ENCODE measurements at regions not wholly inside any gene's neighbourhood (a gene's known extent, or its start where the extent isn't known, plus 50 kb on each side); places are given as distances from the start of the nearest gene placed in this dataset.
A peak's percentile ranks its signal among the peaks of the same experiment; 100 is the strongest.

DNA sequence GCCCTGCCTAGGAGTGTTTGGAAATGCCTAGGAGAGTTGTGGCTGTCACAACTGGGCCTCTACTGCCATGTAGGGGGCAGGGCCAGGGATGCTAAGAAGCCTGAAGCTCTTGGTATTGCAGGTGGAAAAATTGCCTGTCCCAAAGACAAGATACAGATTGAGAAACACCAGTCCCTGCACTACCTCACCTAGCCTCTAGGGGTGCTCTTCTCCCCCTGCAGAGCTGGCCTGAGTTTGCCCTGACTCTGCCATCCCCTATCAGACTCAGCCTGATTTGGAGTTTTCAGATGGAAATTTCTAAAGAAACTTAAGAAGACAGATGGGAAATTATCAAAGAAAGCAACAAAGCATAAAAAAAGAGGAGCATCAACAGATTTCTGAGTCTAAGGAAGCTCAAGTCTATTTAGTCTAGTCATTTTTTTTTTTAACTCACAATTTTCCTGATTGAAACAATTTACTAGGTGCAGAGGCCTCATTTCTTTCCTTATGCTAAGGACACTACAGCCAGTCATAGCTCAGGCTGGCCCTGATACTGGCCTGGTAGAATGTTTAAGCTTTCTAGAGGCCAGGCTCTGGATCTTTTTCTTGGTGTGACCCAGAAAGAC, 61.4 kb upstream of the LRRN2 start (continued):
- TF ChIP-seq, protein P1, sequence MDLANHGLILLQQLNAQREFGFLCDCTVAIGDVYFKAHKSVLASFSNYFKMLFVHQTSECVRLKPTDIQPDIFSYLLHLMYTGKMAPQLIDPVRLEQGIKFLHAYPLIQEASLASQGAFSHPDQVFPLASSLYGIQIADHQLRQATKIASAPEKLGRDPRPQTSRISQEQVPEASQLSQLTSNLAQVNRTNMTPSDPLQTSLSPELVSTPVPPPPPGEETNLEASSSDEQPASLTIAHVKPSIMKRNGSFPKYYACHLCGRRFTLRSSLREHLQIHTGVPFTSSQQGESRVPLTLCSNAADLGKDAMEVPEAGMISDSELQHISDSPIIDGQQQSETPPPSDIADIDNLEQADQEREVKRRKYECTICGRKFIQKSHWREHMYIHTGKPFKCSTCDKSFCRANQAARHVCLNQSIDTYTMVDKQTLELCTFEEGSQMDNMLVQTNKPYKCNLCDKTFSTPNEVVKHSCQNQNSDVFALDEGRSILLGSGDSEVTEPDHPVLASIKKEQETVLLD (IDR thresholded peaks at IDR 0.05), result no peak
- TF ChIP-seq BRF2 (IDR thresholded peaks at IDR 0.05; ENCODE audit: borderline replicate concordance, insufficient read depth, insufficient read length) (no peak), RCOR1 (IDR thresholded peaks at IDR 0.05; ENCODE audit: borderline replicate concordance in 1 of 2, low read depth in 2 of 2, low read length in 2 of 2) (peak in 1 of 2 experiments; percentile 54; a peak in 1 of 4 replicates), CREM (IDR thresholded peaks at IDR 0.05; ENCODE audit: low read depth) (0 out of 2 replicates have a peak, but pooled peaks have one; percentile 24), PURB (CRISPR knock-in tag; IDR thresholded peaks at IDR 0.05; ENCODE audit: low read depth) (no peak), GMEB1 (CRISPR knock-in tag; IDR thresholded peaks at IDR 0.05) (no peak), KLF16 (IDR thresholded peaks at IDR 0.05) (peak; percentile 58; the same call in 1 of the 2 replicates), CEBPG (CRISPR knock-in tag; IDR thresholded peaks at IDR 0.05) (peak; percentile 44; the same call in 1 of the 2 replicates), CEBPG (tag; conservative IDR thresholded peaks at IDR 0.05 in 1 of 2, IDR thresholded peaks at IDR 0.05 in 1 of 2) (peak; percentile 27 to 71; a peak in 2 of 4 replicates), ZNF76 (CRISPR knock-in tag; IDR thresholded peaks at IDR 0.05; ENCODE audit: borderline replicate concordance) (no peak), CEBPB (tag; IDR thresholded peaks at IDR 0.05) (peak; percentile 83), SRF (CRISPR knock-in tag; IDR thresholded peaks at IDR 0.05) (no peak), SMC3 (conservative IDR thresholded peaks at IDR 0.05; ENCODE audit: insufficient read depth, low read depth, low read length) (0 out of 2 replicates have a peak, but pooled peaks have one; percentile 23), JUND (IDR thresholded peaks at IDR 0.05; ENCODE audit: borderline replicate concordance, low read depth, low read length) (peak; percentile 23; the same call in 1 of the 2 replicates), JUND (tag; IDR thresholded peaks at IDR 0.05; ENCODE audit: borderline replicate concordance, low read depth, low read length) (no peak; the same call in 2 of the 3 replicates), ZNF174 (CRISPR knock-in tag; IDR thresholded peaks at IDR 0.05) (no peak)
